Mammary epithelial cell (primary cell): ENCODE measurements at regions not wholly inside any gene's neighbourhood (a gene's known extent, or its start where the extent isn't known, plus 50 kb on each side); places are given as distances from the start of the nearest gene placed in this dataset.

ENCODE experiments used
- EZH2 ChIP-seq: IDR thresholded peaks from 2 replicates; pipeline ENCODE4 v1.6.1; 2012; ENCODE audit warnings: low read length, inconsistent platforms, borderline replicate concordance
- TF ChIP-seq, protein P1 (sequence below), 2 donors: IDR thresholded peaks in 1 of 2; conservative IDR thresholded peaks in 1 of 2; 2 replicates each; pipeline ENCODE4 v1.5.1; 2011 to 2012; ENCODE audit warnings: inconsistent platforms in 2 of 2, low read length in 2 of 2, mild to moderate bottlenecking in 2 of 2, control low read depth in 1 of 2, low read depth in 1 of 2; ENCODE audit not compliant: insufficient read depth in 1 of 2; ENCODE audit errors: extremely low read depth in 1 of 2

DNA sequence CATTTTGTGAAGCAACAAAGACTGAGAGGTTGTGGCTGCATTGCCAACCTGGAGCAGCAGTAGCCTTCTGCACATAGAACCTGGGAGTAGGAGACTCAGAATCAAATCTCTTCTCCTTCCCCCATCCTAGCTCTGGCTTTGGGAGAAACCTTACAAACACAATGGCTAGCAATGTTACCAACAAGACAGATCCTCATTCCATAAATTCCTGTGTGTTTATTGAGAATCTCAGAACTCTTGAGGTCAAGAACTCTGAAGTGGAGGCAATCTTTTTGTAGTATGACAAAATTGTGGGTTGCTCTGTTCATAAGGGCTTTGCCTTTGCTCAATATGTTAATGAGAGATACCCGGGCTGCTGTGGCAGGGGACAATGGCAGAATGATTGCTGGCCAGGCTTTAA is 406.7 kb upstream of the SPANXN1 start:
- TF ChIP-seq, protein P1, sequence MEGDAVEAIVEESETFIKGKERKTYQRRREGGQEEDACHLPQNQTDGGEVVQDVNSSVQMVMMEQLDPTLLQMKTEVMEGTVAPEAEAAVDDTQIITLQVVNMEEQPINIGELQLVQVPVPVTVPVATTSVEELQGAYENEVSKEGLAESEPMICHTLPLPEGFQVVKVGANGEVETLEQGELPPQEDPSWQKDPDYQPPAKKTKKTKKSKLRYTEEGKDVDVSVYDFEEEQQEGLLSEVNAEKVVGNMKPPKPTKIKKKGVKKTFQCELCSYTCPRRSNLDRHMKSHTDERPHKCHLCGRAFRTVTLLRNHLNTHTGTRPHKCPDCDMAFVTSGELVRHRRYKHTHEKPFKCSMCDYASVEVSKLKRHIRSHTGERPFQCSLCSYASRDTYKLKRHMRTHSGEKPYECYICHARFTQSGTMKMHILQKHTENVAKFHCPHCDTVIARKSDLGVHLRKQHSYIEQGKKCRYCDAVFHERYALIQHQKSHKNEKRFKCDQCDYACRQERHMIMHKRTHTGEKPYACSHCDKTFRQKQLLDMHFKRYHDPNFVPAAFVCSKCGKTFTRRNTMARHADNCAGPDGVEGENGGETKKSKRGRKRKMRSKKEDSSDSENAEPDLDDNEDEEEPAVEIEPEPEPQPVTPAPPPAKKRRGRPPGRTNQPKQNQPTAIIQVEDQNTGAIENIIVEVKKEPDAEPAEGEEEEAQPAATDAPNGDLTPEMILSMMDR (conservative IDR thresholded peaks at IDR 0.05 in 1 of 2, IDR thresholded peaks at IDR 0.05 in 1 of 2; ENCODE audit: extremely low read depth in 1 of 2, insufficient read depth in 1 of 2, low read depth in 1 of 2, low read length in 2 of 2), result no peak
- TF ChIP-seq EZH2, result no peak
